NCI-H128 (cell line): ENCODE measurements at regions not wholly inside any gene's neighbourhood (a gene's known extent, or its start where the extent isn't known, plus 50 kb on each side); places are given as distances from the start of the nearest gene placed in this dataset.

Experiments used
- DNase-seq: peaks from one replicate; lab custom pipeline; 2025; ENCODE audit not compliant: unreplicated experiment; lab: John Stamatoyannopoulos, UW

DNA sequence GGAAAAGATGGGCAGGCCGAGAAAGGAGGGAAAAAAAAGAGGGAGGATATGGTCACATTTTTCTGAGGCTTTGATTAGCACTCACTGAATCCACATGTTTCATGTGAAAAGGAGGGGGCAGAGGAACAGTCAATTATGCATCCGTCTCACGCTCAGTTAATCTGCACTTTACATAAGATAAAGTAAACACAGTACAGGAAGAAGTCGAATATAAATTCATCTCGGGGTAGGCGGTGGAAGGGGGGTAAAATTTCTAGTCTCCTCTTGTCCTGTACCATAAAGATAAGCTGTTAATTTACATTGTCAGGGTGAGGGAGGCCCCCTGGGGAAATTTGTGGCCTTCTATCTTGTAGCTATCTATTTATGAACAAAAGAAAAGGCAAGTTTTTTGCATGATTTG is 73.1 kb upstream of the CES5A start:
- no peak for DNase-seq

DNA sequence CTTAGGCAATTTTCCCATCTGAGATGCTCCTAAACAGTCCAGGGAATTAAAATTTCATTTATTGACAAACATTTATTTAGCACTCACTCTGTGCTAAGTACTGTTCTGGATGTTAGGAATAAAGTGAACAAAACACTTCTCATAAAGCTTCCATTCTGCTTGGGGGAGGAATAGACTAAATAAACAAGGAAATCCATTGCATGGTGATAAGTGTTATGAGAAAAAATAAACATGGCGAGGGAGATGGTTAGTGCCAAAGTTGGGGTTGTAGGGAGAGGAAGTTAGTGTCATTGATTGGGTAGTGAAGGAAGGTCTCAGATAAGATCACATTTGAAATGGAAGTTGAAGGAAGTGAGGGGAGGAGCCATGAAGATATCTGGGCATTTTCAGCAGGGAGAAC is 72.2 kb upstream of the CES5A start:
- no peak for DNase-seq

DNA sequence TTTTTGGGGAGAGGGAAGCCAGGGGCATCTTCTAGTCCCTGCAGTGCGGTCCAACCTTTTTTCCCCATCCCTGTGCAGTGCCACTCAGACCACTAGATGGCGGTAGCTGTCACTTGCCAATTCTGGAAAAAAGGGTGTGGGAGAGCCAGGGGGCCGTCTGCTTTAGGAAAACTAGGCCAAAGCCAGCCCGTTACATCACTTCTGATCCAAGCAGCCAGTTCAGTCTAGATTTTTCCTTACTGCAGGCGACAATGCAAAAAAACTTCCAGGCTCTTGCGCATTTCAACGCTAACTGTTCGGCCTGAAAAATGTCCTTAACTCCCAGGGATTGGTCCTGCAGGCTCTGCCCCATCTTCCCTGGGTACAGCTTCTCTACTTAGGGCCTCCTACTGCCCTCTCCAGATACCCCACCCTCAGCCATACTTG is 69.2 kb upstream of the CES5A start:
- peak; percentile 23 for DNase-seq

DNA sequence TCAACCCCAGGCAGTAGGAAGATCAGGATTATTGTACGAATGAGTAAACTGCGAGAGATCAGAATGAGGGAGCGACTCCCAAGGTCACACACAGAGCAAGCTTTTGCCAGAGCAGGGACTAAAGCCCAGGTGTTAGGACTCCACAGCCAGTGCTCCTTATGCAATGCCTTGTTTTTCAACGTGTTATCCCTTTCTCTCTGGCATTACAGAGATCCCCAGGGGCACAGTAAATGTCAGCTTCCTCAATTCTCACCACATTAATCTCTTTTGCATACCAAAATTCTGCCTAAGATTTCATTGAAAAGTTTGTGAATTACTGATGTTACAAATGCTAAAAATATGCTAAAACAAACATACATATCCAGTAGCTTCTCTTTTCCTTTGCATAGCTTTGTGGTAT is 68.1 kb upstream of the CES5A start:
- no peak for DNase-seq

DNA sequence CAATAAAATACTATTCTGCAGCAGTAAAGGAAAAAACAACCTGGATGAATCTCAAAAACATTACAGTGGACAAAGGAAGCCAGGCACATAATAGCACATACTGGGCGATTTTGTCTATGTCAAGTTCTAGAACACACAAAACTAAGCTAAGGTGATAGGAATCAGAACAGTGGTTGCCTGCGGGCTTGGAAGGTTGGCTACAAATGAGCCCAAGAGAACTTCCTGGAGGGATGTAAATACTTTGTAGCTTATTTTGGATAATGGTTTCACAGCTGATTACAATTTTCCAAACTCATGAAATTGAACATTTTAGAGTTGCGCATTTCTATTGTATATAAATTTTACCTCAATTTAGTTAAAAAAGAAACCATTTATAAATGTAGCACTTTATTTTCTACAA is 67.6 kb upstream of the CES5A start:
- DNase-seq, result no peak

DNA sequence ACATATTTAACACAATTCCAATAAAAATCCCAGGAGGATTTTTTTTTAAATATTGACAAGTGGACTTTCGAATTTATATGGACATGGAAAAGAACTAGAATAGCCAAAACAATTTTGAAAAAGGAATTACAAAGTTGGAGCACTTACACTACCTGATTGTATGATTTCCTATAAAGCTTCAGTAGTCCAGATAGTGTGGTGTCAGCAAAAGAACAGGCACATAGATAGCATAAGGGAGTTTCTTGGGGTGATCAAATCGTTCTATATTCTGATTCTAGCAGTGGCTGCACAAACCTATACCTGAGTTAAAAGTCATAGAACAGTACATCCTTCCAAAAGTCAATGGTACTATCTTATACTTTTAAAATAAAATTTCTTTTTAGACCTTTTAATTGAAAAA is 66.4 kb upstream of the CES5A start:
- DNase-seq, result no peak

DNA sequence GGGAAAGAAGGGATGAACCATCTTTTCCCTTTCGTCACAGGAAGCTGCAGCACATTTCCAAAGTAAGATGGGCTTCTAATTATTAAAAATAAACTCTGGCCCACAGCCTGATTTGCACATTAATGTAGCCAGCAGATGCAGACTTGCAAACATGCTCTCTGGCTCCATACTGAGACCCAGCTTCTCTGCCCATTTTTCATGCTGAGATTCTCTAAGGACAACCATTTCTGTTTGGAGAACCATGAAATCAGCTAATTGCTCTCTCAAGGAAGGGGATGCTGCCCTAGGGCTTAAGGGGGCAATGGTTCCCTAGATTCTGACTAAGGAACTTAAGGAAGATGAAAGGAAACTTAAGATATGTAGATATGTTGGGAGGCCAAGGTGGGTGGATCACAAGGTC is 63.0 kb upstream of the CES5A start:
- no peak for DNase-seq

DNA sequence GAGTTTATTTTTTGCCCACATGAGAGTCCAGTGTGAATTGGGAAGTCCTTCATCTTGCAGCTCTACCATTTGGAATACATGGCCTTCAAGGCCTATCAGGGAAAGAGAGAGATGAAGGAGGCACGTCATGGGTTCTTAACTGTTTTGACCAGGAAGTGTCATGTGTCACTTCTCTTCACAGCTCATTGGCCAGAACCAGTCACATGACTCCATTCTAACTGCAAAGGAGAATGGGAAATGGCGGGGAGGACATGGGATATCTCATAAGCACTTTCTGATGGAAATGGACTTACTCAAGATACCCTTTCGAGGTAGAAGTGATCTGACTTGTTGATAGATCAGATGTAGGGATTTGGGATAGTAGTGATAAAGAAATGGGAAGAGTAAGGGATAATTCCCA is 57.9 kb upstream of the CES5A start:
- no peak for DNase-seq

DNA sequence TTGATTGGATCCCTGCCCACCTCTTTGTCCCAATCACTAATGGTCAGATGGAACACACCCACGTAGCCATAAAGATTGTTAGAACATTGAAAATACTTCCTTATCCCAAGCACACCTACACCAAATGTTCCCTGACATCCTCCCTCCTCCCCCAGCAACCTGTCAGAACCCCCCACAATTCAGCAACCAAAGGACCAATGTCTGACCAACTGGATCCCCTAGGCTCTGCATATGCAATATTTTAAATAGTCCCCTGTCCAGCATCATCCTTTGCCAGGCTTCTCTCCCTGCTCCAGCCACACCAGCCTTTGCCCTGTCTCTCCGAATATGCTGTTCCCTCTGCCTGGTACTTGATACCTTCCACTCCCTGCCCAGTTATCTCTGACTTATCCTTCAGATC is 54.9 kb upstream of the CES5A start:
- no peak for DNase-seq

DNA sequence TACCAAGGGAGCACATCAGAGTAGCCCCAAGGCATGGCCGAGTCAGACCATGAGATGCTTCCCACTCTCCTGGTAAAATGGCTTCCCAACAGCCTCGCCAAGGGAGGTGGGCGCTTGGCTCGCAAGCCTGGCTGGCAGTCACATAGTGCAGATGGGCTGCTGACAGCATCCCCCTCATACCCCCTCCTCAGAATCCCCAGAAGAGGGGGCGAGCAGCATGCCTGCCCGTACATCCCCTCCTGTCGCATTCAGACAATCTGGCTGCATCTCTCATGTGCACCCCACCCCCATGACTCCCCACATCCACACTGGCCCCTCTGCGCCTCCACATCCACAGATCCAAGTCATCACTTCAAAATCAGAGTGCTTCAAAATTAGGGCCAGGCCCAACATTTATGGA is 54.0 kb upstream of the CES5A start:
- no peak for DNase-seq

DNA sequence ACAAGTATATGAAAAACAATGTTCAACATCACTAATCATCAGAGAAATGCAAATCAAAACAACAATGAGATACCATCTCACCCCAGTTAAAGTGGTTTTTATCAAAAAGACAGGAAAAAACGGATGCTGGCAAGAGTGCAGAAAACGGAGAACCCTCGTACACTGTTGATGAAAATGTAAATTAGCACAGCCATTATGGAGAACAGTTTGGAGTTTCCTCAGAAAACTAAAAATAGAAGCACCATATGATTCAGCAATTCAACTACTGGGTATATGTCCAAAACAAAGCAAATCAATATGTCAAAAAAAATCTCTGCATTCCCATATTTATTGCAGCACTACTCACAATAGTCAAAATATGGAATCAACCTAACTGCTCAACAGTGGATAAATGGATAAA is 50.1 kb upstream of the CES5A start:
- no peak for DNase-seq
